Suppressor macrophage treated with lipopolysaccharide for 4 hours (primary cell): ENCODE measurements at regions not wholly inside any gene's neighbourhood (a gene's known extent, or its start where the extent isn't known, plus 50 kb on each side); places are given as distances from the start of the nearest gene placed in this dataset.

Experiments
- DNase-seq: peaks from one replicate; pipeline ENCODE4 v3.0.0-alpha.2; 2020

DNA sequence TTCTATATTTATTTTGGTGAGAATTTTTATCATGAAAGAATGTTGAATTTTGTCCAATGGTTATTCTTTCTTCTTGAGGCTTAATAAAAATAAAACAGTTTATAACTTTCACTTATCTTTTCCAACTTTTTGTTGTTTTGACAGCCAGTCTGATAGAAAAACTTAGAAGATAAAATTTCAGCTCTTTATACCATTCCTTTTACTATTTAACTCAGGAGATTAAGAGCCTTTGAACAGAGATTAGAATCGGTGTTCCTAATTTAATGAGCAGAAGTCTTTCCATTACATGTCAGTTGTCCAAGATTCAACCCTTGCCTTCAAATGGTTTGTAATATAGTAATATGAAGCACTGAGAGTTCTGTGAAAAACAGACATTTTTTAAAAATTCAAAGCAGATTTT, 97.8 kb upstream of the SEC61G start:
- no peak for DNase-seq

DNA sequence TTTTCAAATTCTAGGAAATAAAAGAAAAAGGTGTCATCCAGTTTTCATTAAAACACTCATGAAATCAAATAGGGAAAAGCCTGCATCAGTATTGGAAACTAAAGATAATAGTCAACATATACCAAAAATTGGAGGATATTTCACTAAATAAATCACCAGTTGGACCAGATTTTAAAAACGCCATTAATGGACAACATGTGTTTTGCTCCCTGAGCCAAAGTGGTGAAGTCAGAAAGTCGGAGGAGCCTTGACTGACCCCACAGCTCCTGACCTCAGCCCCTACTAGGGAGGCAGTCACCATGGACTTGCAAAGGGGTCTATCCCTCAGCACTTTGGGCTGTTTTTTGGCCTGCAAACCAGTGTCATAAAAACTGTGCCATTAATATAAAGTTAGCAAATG, 98.3 kb upstream of the SEC61G start:
- DNase-seq, result no peak

DNA sequence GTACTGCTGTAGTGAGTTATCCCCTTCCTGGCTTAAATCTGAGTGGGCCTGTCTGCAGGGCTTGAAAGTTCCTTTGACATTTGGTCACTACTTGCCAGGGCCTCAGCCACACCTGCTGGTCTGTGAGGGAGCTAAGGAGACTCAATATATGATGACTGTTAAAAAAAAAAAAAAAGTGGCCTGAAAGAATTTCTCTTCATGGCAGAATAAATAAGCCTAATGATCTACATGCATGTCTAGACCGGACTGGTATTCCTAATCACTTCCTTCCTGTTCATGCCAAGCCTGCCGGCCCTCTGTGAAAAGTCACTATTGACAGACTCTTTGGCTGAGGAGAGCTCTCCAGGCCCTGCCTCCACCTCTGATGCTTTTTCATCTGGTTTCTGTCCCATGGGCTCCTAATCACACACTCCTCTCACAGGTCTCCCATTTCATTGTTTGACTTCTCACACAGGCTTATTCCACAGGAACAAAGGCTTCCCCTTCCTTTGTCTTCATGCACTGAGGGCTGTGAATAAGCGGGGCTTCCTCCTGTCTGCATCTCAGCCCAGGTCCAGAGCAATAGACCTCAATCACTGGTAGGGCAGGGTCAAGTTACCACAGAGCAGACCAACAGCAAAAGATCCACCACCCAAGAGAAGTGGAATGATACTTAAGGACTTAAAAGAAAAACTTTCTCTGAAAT, 99.1 kb upstream of the SEC61G start:
- DNase-seq, result no peak

DNA sequence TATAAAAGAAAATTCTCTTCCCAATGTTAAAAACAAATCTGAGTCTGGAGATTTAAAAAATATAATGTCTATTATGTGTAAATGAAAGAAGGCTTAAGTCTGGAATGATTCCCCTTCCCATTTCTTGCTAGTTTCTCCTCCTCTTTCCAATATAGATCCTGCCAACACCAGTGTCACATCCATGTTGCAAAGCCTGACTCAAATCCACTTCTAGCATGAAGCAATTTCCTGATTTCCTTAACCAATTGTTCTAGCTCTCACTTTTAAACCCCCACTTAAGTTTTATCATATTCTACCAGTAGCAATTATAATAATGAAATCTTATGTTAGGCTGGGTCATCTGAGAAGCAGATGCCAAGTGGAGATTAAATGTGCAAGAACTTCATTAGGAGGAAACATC, 100.1 kb upstream of the SEC61G start:
- DNase-seq, result no peak

DNA sequence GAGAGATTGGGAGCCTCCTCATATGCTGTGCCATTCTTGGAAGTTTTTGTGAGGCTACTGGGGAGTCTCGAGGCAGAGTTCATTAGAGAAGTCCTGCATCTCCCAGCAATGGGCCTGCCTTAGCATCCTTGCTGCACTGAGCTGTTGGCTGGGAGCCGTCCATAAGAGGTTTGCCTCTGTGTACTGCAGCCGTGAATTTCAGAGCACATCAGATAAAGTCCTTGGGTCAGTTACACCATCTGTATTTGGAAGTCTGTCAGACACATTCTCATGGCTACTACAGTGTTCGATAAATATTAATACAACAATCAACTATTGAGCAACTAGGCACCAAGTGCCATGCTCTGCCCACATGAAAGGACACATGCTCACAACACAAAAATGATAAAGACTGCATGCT, 100.5 kb upstream of the SEC61G start:
- DNase-seq, result no peak

DNA sequence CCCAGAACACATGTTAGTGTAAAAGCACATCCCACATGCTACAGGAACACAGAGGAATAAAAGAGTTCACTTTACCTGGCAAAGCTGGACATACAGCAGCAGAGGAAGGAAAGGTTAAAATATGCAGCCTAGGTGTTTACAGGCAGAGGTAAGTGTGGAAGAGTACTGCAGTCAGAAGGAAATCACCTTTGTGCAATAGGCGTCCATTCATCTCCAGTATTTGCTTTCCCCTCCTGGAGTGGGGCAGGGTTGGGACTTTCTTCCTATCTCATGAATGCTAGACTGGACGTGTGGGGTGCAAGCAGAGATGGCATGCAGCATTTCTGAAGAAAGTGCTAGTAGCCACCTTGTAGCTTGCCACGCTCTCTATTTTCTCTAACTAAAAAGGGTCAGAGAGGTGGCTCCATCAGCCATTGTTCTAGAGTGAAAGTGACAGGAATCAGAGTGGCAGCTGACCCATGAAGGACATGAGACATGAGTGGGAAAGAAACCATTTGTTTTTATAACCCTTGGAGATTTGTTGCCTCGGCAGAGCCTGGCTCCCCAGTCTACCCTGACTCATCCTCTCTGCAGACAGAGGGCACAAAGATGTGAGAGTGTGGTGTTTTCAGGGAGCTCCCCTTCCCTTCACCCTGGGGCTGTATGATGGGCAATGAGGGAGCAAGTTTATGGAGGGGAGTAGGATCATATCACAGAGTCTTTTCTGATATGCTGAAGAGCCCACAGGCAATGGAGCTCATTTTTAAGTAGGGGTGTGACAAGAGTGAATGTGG, 101.2 kb upstream of the SEC61G start:
- no peak for DNase-seq

DNA sequence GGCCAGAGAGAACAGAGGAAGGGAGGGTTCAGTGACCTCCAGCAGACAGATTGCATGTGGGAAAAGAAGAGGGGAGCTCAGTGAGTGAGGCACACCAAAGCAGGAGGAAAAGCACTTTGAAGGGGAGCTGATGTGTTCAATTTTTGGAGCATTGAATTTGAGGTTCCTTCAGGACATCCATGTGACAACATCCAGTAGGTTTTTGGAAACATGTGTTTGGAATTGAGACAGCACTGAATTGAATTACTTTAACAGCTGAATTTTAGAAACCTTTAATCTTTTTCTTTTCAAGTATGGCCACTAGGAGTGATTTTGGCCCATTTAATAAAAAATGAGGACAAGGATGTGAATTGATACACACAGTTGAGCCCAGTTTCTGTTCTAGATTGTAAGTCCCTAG, 101.8 kb upstream of the SEC61G start:
- no peak for DNase-seq

DNA sequence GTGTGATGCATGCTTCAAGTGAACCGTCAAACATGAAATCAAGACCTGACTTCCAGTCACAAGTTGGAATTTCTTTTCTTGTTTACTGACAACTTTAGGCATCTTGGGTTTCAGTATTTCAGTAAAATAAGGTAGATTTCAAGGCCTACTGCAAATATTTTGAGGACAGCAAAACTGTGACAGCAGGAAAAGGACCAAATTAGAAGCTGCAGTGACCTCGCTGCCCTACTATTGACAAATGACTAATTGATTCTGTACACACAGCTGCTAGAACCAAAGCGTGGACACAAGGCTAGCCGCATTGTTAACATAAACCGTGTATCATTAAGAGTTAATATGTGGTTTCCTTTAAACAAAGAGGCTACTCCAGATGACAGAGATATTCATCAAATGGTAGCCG, 105.7 kb upstream of the SEC61G start:
- DNase-seq, result no peak

DNA sequence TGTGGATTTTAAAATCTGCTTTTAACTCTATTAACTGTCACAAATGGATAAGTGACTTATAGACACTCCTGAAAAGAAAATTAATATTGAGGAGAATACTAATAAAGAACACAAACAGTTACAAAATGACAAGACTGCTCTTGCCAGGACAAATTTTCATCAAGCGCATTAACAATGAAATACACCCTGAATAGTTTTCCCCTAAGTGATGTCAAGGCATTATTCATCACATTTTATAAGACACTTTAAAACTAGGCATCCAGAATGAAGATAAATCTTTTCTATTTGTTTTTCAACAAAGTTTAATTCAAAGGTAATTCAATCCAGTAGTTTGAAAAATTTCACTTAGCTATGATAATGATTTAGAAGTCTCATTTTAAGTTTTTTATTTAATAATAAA, 110.5 kb upstream of the SEC61G start:
- DNase-seq, result no peak

DNA sequence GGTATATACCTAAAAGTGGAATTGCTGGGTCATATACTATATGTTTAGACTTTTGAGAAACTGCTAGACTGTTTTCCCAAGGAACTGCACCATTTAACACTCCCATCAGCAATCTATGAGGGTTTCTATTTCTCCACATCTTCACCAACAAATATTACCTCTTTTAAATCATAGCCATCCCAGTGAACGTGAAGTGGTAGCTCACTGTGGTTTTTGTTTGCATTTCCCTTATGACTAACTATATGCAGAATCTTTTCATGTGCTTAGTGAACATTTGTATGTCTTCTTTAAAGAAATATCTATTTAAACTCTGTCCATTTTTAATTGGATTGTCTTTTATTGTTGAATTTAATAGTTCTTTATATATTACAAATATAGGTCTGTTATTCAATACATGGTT, 115.8 kb upstream of the SEC61G start:
- DNase-seq, result no peak

DNA sequence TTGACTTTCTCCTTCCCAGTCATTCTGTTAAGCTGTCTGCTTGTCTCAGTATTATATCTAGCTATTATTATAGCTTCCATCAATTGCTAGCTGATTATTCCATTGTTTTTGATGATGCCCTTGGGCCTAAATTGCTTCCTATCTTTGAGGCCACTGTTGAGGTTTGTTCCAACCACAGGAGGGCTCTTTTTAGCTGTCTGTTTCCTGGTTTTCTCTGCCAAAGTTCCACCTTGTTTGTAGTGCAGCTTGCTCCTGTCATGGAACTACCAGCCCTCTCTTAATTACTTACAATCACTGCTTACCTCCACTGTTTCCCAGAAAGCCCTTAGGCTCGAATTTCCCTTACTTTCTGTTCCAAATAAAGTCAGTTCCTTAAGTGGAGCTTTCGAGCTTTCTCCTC, 118.7 kb upstream of the SEC61G start:
- no peak for DNase-seq

DNA sequence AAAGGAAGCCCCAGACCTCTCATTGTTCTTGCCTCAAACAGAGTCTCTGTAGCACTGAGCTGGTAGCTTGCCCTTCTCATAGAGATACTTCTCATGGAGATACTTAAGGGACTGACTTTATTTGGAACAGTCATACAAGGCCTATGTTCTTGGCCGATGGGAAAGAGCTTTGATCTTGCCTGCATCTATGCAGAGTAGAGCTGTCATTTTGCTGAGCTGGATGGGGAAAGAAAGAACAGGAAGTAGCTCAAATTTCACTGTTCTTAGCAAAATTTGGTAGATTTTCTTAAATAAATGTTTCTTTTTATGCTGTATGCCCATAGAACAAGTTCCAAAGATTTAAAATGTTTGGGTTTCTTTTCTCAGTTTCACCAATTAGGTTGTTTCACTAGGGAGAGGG, 119.3 kb upstream of the SEC61G start:
- DNase-seq, result no peak

DNA sequence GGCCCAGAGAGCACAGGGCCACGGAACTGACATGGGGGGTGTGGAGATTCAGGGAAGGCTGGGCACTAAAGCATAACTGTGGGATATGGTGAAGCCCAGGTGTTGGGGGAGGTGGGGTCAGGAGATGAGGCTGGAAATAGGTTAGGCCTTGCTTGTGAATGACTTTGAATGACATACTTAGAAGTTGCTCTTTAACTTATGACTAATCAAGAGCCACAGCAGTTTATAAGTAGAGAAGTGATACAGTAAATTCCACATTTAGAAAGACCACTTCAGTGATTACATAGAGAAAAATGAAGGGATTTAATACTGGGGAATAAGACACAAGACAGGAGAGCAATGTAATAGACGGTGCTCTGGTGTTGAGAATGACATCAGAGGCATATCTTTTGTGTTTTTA, 120.8 kb upstream of the SEC61G start:
- DNase-seq, result no peak

DNA sequence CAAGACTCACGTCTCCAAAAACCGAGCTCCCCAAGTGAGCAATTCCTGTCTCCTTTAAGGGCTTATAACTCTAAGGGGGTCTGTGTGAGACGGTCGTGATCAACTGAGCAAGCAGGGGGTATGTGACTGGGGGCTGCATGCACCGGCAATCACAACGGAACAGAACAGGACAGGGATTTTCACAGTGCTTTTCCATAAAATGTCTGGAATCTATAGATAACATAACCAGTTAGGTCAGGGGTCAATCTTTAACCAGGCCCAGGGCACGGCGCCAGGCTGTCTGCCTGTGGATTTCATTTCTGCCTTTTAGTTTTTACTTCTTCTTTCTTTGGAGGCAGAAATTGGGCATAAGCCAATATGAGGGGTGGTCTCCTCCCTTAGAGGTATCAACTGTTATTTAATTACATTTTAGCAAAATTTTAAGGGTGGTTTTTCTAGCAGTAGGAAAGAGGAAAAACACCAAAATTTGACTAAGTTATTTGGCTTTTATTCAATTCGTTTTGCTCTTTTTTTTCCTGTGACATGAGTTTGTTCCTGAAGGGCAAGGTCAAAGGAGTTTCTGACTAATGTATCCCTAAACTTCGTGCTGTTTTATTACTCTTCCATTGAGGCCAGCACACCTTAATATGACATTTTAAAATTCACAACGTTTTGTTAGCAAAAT, 121.4 kb upstream of the SEC61G start:
- no peak for DNase-seq

DNA sequence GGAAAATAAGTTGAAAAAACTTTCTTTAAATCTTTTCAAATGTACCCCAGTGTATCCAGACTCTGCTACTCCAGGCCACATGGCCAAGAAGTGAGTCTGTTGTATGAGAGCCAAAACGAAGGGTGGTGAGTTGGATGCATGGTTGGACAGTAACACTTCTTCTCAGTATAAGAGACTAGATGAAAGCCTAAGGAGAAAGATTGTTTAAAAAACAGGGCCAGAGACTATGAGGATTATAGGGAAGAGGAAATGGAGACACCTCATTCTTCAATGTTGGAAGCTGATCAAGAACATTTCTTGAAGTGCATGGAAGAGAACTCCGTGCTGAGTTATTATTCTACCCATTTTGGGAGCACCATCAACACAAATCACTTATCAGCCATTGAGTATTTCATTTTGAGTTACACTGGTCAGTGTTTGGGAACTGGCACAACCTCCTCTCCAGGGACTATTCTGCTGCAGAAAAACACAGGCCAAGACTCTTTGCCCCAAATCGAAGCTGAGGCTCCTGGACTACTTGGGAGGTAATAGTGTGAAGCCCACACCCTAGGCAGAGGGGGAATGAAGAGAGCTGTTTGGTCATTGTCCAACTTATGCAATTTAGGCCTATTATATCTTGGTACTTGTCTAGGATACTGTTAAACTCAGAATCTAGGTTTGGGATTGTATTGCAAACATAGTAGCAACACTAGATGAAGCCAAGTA, 123.0 kb upstream of the SEC61G start:
- no peak for DNase-seq

DNA sequence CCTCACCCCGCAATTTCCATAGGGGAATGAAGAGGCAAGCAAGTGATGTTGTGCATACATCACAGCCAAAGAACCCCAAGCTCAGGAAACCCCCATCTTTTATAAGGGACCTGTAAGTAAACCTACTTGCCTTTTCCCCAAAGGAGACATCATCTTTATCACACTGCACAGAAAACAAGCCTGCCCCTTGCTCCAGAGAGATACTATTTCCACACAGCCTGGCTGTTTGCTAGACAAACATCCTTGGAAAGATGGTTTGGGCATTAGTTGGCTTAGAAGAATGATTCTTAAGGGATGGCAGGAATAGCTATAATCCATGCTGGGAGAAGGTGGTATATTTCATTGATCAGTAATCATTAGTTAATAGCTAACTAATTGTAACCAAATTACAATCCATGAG, 123.7 kb upstream of the SEC61G start:
- DNase-seq, result no peak

DNA sequence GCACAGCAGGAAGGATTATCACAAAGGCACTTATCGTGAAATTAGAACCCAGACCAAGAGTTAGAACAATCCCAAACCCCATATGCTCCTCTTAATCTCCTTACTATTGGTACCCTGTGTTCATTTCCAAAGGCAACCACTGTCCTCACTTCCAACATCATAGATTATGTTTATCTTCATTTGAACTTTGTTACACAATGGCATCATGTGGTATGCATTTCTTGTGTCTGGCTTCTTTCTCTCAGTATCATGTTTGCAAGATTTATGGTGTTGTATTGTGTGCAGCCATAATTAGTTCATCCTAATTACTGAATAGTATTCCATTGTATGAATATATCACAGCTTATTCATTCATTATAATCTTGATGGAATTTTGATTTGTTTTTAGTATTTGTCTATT, 124.6 kb upstream of the SEC61G start:
- no peak for DNase-seq

DNA sequence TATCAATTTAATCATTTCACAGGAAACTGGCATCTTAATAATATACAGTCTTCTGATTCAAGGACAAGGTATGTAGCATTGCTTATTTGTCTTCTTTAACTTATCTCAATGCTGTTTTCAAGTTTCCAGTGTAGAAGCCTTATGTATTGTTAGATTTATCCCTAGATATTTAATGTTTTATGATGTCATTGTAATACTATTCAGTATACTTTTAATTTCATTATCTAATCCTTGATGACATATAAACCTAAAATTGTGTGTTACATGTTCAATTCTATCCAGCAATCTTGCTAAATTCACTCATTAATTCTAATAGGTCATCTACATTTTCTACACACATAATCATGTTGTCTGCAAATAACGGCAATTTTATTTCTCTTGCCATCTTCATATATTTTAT, 126.3 kb upstream of the SEC61G start:
- DNase-seq, result no peak

DNA sequence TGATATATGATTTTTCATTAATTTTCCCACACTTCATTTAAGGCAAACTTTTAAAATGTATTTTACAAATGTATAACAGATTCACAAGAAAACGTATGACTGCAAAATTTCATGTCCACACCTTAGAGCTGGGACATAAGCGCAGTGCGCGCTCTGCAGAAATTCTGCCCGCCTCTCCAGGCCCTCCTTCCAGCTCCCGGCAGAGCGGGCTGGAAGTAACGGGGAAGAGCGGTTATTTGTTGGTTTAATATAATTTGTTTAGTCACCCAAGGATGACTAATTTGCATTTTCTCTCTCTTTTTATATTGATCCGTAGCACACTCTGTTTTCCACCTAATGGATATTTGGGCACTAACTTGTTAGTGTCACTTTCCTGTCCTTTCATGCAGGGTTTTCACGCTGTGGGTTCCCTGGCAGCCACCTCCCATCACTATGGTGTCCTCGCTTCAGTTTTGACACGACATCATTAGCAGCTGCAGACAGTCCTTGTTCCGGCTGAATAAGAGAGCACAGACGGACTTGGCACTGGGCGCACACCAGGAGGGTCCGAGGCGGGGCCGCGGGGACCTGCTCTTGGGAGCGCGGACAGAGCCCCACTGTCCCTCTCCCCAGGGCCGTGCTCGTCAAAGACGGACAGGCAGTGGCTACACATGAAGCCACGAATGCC, 129.2 kb upstream of the SEC61G start:
- no peak for DNase-seq

DNA sequence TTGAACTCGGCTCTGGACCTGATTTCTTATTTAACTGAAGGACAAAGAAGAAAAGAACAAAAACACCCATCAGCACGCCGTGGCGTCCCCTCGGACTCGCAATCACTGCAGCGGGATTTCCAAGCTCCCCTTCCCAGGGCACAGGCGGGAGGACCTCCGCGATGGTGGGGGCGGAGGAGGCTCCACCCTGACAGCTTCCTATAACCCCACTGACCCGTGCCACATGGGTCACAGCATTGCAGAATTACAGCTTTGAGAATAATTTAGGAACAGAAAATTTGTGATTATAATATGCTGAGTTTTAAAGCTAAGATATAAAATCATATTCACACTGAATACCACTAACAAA, 129.7 kb upstream of the SEC61G start:
- no peak for DNase-seq

DNA sequence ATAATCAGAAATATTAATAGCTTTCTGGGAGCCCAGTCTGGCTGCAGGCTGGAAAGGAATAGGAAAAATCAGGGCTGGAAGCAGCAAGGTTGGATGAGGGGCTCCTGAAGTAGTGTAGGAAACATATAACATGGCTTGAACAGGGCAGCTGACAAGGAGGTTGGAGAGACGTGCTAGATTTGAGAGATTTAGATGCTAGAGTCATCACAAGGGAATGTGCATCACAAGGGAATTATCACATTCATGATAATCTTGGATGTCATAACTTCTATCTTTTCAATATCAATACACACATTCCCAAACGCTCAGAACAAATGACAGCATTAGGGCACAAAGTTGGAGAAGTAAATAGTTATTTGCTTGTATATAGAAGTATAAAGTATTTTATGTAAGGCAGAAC, 120.9 kb upstream of the EGFR start:
- no peak for DNase-seq

DNA sequence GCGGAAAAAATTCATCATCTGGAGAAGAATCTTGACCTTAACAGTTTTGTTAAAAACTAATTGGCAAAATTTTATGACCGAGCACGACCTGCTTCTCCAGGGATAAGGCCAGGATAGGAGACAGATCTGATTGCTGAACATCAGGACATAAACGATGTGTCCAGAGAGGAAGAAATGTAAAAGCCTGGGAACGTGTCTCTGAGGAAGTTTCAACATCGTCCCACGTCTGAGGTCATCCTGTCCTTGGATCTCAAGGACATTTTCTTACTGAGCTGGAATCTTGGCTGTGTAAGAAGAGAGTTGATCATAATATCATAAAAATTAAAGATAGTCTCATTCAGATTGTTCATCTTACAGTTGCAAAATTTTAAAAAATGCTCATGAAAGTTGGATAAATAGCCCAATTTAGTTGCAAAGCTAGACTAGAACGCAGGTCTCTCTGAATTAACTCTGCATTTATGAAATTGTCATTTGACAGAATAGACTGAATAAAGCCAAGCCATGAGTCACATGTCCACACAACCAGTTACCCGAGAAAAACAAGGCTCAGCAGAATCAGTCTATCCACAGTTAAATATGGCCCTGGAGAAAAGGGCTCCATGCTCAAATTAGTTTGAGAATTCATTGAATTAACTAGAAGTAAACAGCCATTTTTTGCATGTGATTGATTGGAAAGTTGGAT, 120.0 kb upstream of the EGFR start:
- DNase-seq, result no peak

DNA sequence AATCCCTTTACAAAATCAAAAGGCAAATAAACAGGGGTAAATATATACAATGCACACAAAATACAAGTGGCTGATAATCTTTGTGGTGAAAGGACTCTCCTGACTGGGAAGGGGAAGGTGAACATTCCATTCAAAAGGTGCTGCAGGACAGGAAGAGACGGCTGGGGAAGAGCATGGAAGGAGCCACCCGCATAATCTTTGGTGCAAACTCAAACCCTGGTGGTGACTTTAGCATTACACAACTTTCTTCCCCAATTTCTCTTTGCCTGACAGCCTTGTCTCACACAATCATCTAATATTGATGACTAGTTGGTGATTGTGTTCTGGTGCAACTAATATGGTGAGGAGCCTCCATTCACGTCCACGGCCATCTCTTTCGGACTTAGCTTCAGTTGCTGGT, 117.0 kb upstream of the EGFR start:
- no peak for DNase-seq
